Calu3 (cell line): ENCODE measurements at regions not wholly inside any gene's neighbourhood (a gene's known extent, or its start where the extent isn't known, plus 50 kb on each side); places are given as distances from the start of the nearest gene placed in this dataset.

Experiments used
- BruUV-seq: library from RNA; stranded (reverse); fragments of 400-500 nt; replicated peaks from 2 replicates; lab custom pipeline; 2021; lab: Mats Ljungman, UMichigan
- CTCF ChIA-PET: fragments of 300-600 bp; sonication (Branson Sonifier 250); formaldehyde crosslinking; loops from one replicate; lab custom pipeline; 2022; ENCODE audit warnings: antibody characterized with exemption; lab: Charles Lee
- DNase-seq: peaks from one replicate; pipeline ENCODE4 v3.0.0; 2022
- H3K27ac Mint-ChIP-seq: one replicate; pipeline ENCODE4 v1.8.0; 2022; ENCODE audit warnings: mixed read lengths; ENCODE audit not compliant: unreplicated experiment
- H3K27me3 Mint-ChIP-seq: one replicate; pipeline ENCODE4 v1.8.0; 2022; ENCODE audit warnings: mixed read lengths; ENCODE audit not compliant: unreplicated experiment
- H3K36me3 Mint-ChIP-seq: one replicate; pipeline ENCODE4 v1.8.0; 2022; ENCODE audit warnings: mild to moderate bottlenecking, moderate library complexity, mixed read lengths; ENCODE audit not compliant: insufficient read depth, unreplicated experiment
- H3K4me1 Mint-ChIP-seq: one replicate; pipeline ENCODE4 v1.8.0; 2022; ENCODE audit warnings: mild to moderate bottlenecking, low read depth, mixed read lengths; ENCODE audit not compliant: unreplicated experiment
- H3K4me3 Mint-ChIP-seq: one replicate; pipeline ENCODE4 v1.8.0; 2022; ENCODE audit warnings: mild to moderate bottlenecking, low read depth, moderate library complexity, mixed read lengths; ENCODE audit not compliant: unreplicated experiment
- H3K9me3 Mint-ChIP-seq: one replicate; pipeline ENCODE4 v1.8.0; 2022; ENCODE audit warnings: low read depth, mixed read lengths; ENCODE audit not compliant: unreplicated experiment
- CTCF ChIP-seq: fragments of 200-600 bp; IDR thresholded peaks from one replicate; pipeline ENCODE4 v1.8.0; 2022; ENCODE audit warnings: antibody characterized with exemption; ENCODE audit not compliant: unreplicated experiment
- intact Hi-C: fragments of 100-400 bp; cut with micrococcal nuclease; formaldehyde crosslinking; loops from one replicate; pipeline ENCODE4 v1.10.0; 2022; ENCODE audit not compliant: unreplicated experiment

GRCh38 chr11:119941636-119942411 is 196.1 kb downstream of the TRIM29 start:
- no peak for TF ChIP-seq CTCF
- H3K4me3 Mint-ChIP-seq: no peak overlapping the region
- no peaks in the 10 kb centered on the region for H3K36me3 Mint-ChIP-seq
- H3K9me3 Mint-ChIP-seq: no peaks in the 10 kb centered on the region
- intact Hi-C loops: no loop called here
- BruUV-seq: no TSS peak
- H3K27ac Mint-ChIP-seq: no peak overlapping the region
- CTCF ChIA-PET: no interaction called here
- no peak for DNase-seq
- H3K27me3 Mint-ChIP-seq: peaks cover 48% of the 10 kb centered on the region
- H3K4me1 Mint-ChIP-seq: no peaks in the 10 kb centered on the region

GRCh38 chr11:119941171-119941570 is 196.7 kb downstream of the TRIM29 start:
- intact Hi-C loops: no loop called here
- no peak for TF ChIP-seq CTCF
- BruUV-seq: no TSS peak
- no peak overlapping the region for H3K27ac Mint-ChIP-seq
- H3K9me3 Mint-ChIP-seq: no peaks in the 10 kb centered on the region
- CTCF ChIA-PET: no interaction called here
- no peaks in the 10 kb centered on the region for H3K36me3 Mint-ChIP-seq
- no peak overlapping the region for H3K4me3 Mint-ChIP-seq
- DNase-seq: no peak
- peaks cover 49% of the 10 kb centered on the region for H3K27me3 Mint-ChIP-seq
- no peaks in the 10 kb centered on the region for H3K4me1 Mint-ChIP-seq

- H3K27ac Mint-ChIP-seq: no peak overlapping the region
- no peaks in the 10 kb centered on the region for H3K36me3 Mint-ChIP-seq
- H3K4me1 Mint-ChIP-seq: no peaks in the 10 kb centered on the region
- H3K9me3 Mint-ChIP-seq: no peaks in the 10 kb centered on the region
- intact Hi-C loops: no loop called here
- CTCF ChIA-PET: no interaction called here
- DNase-seq: no peak
- TF ChIP-seq CTCF: no peak
- peaks cover 46% of the 10 kb centered on the region for H3K27me3 Mint-ChIP-seq
- BruUV-seq: no TSS peak
- no peak overlapping the region for H3K4me3 Mint-ChIP-seq
Measured at GRCh38 chr11:119940401-119940976, 197.4 kb downstream of the TRIM29 start.

- intact Hi-C loops: no loop called here
- Mint-ChIP-seq H3K36me3 (no peaks in the 10 kb centered on the region), H3K27ac (no peak overlapping the region), H3K27me3 (peaks cover 62% of the 10 kb centered on the region), H3K9me3 (no peaks in the 10 kb centered on the region), H3K4me1 (no peaks in the 10 kb centered on the region), H3K4me3 (no peak overlapping the region)
- CTCF ChIA-PET: no interaction called here
- BruUV-seq: no TSS peak
- TF ChIP-seq CTCF: no peak
- DNase-seq: no peak
Measured at GRCh38 chr11:119937412-119937811, 200.5 kb downstream of the TRIM29 start.
